ENCODE measurements at regions not wholly inside any gene's neighbourhood (a gene's known extent, or its start where the extent isn't known, plus 50 kb on each side); places are given as distances from the start of the nearest gene placed in this dataset.

DNA sequence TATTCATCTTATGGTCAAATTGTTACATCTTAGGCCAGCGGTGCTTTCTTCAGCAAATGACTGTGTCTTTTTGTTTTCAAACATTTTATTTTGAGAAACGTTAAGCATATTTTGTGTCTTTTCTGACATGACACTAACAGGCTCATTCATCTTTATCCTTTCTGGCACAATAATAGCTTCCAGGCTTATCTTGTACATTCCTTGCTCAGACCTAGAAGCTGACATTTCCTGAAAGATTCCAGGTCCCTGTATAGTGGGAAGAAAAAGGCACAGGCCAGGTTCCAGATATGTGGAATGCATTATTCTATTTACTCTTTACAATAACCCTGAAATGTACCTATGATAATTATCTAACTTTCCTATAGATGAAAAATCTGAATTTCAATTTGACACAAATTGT lies 379.1 kb upstream of the B3GAT1 start (continued):
- TF ChIP-seq TCF4 (CRISPR knock-in tag; IDR thresholded peaks at IDR 0.05; ENCODE audit: borderline replicate concordance) (peak; percentile 80), GLIS3 (CRISPR knock-in tag; IDR thresholded peaks at IDR 0.05) (0 out of 2 replicates have a peak, but pooled peaks have one; percentile 79), BACH2 (CRISPR knock-in tag; IDR thresholded peaks at IDR 0.05; ENCODE audit: borderline replicate concordance) (no peak), CSDC2 (CRISPR knock-in tag; IDR thresholded peaks at IDR 0.05) (no peak), ZNF8 (CRISPR knock-in tag; IDR thresholded peaks at IDR 0.05) (no peak), ZNF565 (CRISPR knock-in tag; conservative IDR thresholded peaks at IDR 0.05; ENCODE audit: low read depth) (no peak), ZNF70 (CRISPR knock-in tag; IDR thresholded peaks at IDR 0.05) (no peak), ARNTL (CRISPR knock-in tag; IDR thresholded peaks at IDR 0.05; ENCODE audit: borderline replicate concordance, low read depth) (no peak), RARB (CRISPR knock-in tag; IDR thresholded peaks at IDR 0.05) (no peak), ZFP3 (CRISPR knock-in tag; IDR thresholded peaks at IDR 0.05) (no peak)
- TF ChIP-seq, protein P1, sequence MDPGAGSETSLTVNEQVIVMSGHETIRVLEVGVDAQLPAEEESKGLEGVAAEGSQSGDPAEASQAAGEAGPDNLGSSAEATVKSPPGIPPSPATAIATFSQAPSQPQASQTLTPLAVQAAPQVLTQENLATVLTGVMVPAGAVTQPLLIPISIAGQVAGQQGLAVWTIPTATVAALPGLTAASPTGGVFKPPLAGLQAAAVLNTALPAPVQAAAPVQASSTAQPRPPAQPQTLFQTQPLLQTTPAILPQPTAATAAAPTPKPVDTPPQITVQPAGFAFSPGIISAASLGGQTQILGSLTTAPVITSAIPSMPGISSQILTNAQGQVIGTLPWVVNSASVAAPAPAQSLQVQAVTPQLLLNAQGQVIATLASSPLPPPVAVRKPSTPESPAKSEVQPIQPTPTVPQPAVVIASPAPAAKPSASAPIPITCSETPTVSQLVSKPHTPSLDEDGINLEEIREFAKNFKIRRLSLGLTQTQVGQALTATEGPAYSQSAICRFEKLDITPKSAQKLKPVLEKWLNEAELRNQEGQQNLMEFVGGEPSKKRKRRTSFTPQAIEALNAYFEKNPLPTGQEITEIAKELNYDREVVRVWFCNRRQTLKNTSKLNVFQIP (CRISPR knock-in tag; IDR thresholded peaks at IDR 0.05; ENCODE audit: borderline replicate concordance, low read depth) = no peak; the same call in 1 of the 2 replicates
- TF ChIP-seq, protein P2, sequence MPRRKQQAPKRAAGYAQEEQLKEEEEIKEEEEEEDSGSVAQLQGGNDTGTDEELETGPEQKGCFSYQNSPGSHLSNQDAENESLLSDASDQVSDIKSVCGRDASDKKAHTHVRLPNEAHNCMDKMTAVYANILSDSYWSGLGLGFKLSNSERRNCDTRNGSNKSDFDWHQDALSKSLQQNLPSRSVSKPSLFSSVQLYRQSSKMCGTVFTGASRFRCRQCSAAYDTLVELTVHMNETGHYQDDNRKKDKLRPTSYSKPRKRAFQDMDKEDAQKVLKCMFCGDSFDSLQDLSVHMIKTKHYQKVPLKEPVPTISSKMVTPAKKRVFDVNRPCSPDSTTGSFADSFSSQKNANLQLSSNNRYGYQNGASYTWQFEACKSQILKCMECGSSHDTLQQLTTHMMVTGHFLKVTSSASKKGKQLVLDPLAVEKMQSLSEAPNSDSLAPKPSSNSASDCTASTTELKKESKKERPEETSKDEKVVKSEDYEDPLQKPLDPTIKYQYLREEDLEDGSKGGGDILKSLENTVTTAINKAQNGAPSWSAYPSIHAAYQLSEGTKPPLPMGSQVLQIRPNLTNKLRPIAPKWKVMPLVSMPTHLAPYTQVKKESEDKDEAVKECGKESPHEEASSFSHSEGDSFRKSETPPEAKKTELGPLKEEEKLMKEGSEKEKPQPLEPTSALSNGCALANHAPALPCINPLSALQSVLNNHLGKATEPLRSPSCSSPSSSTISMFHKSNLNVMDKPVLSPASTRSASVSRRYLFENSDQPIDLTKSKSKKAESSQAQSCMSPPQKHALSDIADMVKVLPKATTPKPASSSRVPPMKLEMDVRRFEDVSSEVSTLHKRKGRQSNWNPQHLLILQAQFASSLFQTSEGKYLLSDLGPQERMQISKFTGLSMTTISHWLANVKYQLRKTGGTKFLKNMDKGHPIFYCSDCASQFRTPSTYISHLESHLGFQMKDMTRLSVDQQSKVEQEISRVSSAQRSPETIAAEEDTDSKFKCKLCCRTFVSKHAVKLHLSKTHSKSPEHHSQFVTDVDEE (CRISPR knock-in tag; IDR thresholded peaks at IDR 0.05) = no peak

- TF ChIP-seq, protein P2 (CRISPR knock-in tag; IDR thresholded peaks at IDR 0.05) = no peak
- TF ChIP-seq ESRRG (CRISPR knock-in tag; IDR thresholded peaks at IDR 0.05) = no peak
- no peak for TF ChIP-seq ARNTL (CRISPR knock-in tag; IDR thresholded peaks at IDR 0.05; ENCODE audit: borderline replicate concordance, low read depth)
- no peak for TF ChIP-seq ZNF70 (CRISPR knock-in tag; IDR thresholded peaks at IDR 0.05)
- no peak for TF ChIP-seq CSDC2 (CRISPR knock-in tag; IDR thresholded peaks at IDR 0.05)
- TF ChIP-seq TCF4 (CRISPR knock-in tag; IDR thresholded peaks at IDR 0.05; ENCODE audit: borderline replicate concordance) = no peak
- no peak for TF ChIP-seq PPARA (CRISPR knock-in tag; IDR thresholded peaks at IDR 0.05; ENCODE audit: borderline replicate concordance)
- TF ChIP-seq GLIS3 (CRISPR knock-in tag; IDR thresholded peaks at IDR 0.05) = no peak
- no peak for ATAC-seq
Measured at GRCh38 chr11:134789104-134789503, 377.1 kb upstream of the B3GAT1 start.

- no peak for TF ChIP-seq ZNF70 (CRISPR knock-in tag; IDR thresholded peaks at IDR 0.05)
- no peak for ATAC-seq
Measured at GRCh38 chr11:134786636-134787035, 374.6 kb upstream of the B3GAT1 start.

- no peak for ATAC-seq
- TF ChIP-seq OSR1 (CRISPR knock-in tag; IDR thresholded peaks at IDR 0.05) (no peak), CSDC2 (CRISPR knock-in tag; IDR thresholded peaks at IDR 0.05) (no peak), SNAI2 (CRISPR knock-in tag; IDR thresholded peaks at IDR 0.05) (no peak), TOX (CRISPR knock-in tag; IDR thresholded peaks at IDR 0.05; ENCODE audit: borderline replicate concordance) (no peak), PPARA (CRISPR knock-in tag; IDR thresholded peaks at IDR 0.05; ENCODE audit: borderline replicate concordance) (no peak), ISL1 (CRISPR knock-in tag; IDR thresholded peaks at IDR 0.05) (no peak), ZNF8 (CRISPR knock-in tag; IDR thresholded peaks at IDR 0.05) (no peak), RARB (CRISPR knock-in tag; IDR thresholded peaks at IDR 0.05) (no peak), CREB5 (CRISPR knock-in tag; IDR thresholded peaks at IDR 0.05; ENCODE audit: low read depth) (no peak), GLIS3 (CRISPR knock-in tag; IDR thresholded peaks at IDR 0.05) (no peak), BACH2 (CRISPR knock-in tag; IDR thresholded peaks at IDR 0.05; ENCODE audit: borderline replicate concordance) (no peak), ZNF565 (CRISPR knock-in tag; conservative IDR thresholded peaks at IDR 0.05; ENCODE audit: low read depth) (no peak), ZC3H10 (CRISPR knock-in tag; IDR thresholded peaks at IDR 0.05) (no peak), ZFP30 (CRISPR knock-in tag; IDR thresholded peaks at IDR 0.05) (no peak), ZNF70 (CRISPR knock-in tag; IDR thresholded peaks at IDR 0.05) (no peak), ESRRG (CRISPR knock-in tag; IDR thresholded peaks at IDR 0.05) (no peak), ZFP3 (CRISPR knock-in tag; IDR thresholded peaks at IDR 0.05) (no peak), PATZ1 (CRISPR knock-in tag; IDR thresholded peaks at IDR 0.05; ENCODE audit: borderline replicate concordance) (no peak)
- TF ChIP-seq, protein P1 (CRISPR knock-in tag; IDR thresholded peaks at IDR 0.05; ENCODE audit: borderline replicate concordance, low read depth) = no peak
Measured at GRCh38 chr11:134785660-134786284, 373.7 kb upstream of the B3GAT1 start.
